Common myeloid progenitor, CD34-positive (primary cell): ENCODE measurements at regions not wholly inside any gene's neighbourhood (a gene's known extent, or its start where the extent isn't known, plus 50 kb on each side); places are given as distances from the start of the nearest gene placed in this dataset.

Experiments
- CTCF ChIA-PET: fragments of 350-600 bp; sonication (Branson Sonifier 250); formaldehyde crosslinking; loops from one replicate; lab custom pipeline; 2021; ENCODE audit warnings: antibody characterized with exemption; lab: Charles Lee
- POLR2A ChIA-PET: fragments of 350-600 bp; sonication (Branson Sonifier 250); formaldehyde crosslinking; loops from one replicate; lab custom pipeline; 2021; ENCODE audit warnings: antibody characterized with exemption; lab: Charles Lee
- DNase-seq, 3 donors: peaks; one replicate each; pipeline versions ENCODE4 v3.0.0 to v3.0.0-alpha.2; 2013
- H3K27ac ChIP-seq, 2 experiments: 1 replicate in 1 of 2; 2 replicates in 1 of 2; pipeline ENCODE4 v1.7.0; 2013; ENCODE audit warnings: inconsistent platforms in 2 of 2, low read length in 2 of 2, mild to moderate bottlenecking in 2 of 2, low read depth in 1 of 2, moderate library complexity in 1 of 2; ENCODE audit not compliant: severe bottlenecking in 2 of 2, insufficient read depth in 1 of 2, poor library complexity in 1 of 2
- H3K27me3 ChIP-seq, 5 experiments: replicated peaks in 2 of 5; 1 replicate in 3 of 5; 2 replicates in 2 of 5; pipeline versions ENCODE4 v1.6.1 to v1.7.0; 2013; ENCODE audit warnings: low read length in 4 of 5, mild to moderate bottlenecking in 2 of 5, moderate library complexity in 2 of 5, inconsistent platforms in 1 of 5; ENCODE audit not compliant: insufficient read depth in 5 of 5, control insufficient read depth in 4 of 5
- H3K36me3 ChIP-seq, 4 experiments: 1 replicate in 2 of 4; 2 replicates in 2 of 4; pipeline versions ENCODE4 v1.6.1 to v1.7.0; 2013; ENCODE audit warnings: low read length in 3 of 4, control low read depth in 1 of 4, mild to moderate bottlenecking in 1 of 4; ENCODE audit not compliant: control insufficient read depth in 4 of 4, insufficient read depth in 4 of 4
- H3K4me1 ChIP-seq, 4 experiments: 1 replicate in 3 of 4; 2 replicates in 1 of 4; pipeline versions ENCODE4 v1.6.1 to v1.7.1; 2013; ENCODE audit warnings: low read length in 3 of 4, mild to moderate bottlenecking in 3 of 4, control low read depth in 1 of 4, inconsistent platforms in 1 of 4, moderate library complexity in 1 of 4; ENCODE audit not compliant: control insufficient read depth in 4 of 4, insufficient read depth in 4 of 4; ENCODE audit errors: control extremely low read depth in 1 of 4
- H3K4me3 ChIP-seq, 7 experiments: 1 replicate in 4 of 7; 2 replicates in 3 of 7; pipeline versions ENCODE4 v1.5.1 to v1.7.0; 2013; ENCODE audit warnings: mild to moderate bottlenecking in 7 of 7, low read length in 6 of 7, moderate library complexity in 6 of 7, inconsistent platforms in 2 of 7, low read depth in 2 of 7, control low read depth in 1 of 7; ENCODE audit not compliant: insufficient read depth in 4 of 7, control insufficient read depth in 1 of 7; ENCODE audit errors: extremely low read depth in 1 of 7
- H3K9me3 ChIP-seq, 5 experiments: 1 replicate in 4 of 5; 2 replicates in 1 of 5; pipeline versions ENCODE4 v1.6.1 to v1.7.1; 2013; ENCODE audit warnings: low read length in 4 of 5, mild to moderate bottlenecking in 2 of 5, inconsistent platforms in 1 of 5, low read depth in 1 of 5, moderate library complexity in 1 of 5; ENCODE audit not compliant: control insufficient read depth in 4 of 5, insufficient read depth in 2 of 5; ENCODE audit errors: control extremely low read depth in 1 of 5
- WGBS: methylation state at CpG from one replicate; pipeline ENCODE4 v1.1.5; 2013; ENCODE audit not compliant: insufficient coverage; 5-methylcytosine and 5-hydroxymethylcytosine counted together

DNA sequence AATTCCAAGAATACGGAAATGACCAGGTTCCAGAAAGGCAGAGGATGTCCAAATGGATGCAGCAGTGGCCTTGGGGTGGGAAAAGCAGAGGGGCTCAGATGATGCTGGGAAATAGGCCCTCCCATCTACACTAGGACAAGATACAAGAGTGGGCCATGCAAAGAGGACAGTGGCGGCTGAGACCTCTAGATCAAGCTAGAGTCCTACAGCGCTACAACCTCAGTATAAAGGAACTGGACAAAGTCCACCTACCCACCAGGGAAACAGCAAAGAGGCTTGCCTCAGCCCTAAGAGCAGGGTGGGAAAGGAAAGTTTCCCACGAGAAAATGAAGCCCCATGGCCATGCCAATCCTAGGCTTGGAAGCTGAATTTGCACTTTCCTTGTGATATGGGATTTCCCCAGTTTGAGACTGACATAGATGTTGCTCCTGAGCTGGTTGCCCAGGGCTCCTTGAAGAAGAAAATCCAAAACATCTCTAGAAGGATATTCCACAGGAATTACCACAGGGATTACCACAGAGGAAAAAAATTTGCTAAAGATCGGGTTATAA lies 282.2 kb downstream of the MREG start:
- CTCF ChIA-PET: interaction anchor here (0.6 to 1.5 kb wide), 2 partner anchors 9 to 1796 kb away, joined by 3 to 4 read pairs; no protein-coding TSS in a partner anchor
- DNase-seq: no peak
- H3K27ac ChIP-seq: no peak overlapping the region

DNA sequence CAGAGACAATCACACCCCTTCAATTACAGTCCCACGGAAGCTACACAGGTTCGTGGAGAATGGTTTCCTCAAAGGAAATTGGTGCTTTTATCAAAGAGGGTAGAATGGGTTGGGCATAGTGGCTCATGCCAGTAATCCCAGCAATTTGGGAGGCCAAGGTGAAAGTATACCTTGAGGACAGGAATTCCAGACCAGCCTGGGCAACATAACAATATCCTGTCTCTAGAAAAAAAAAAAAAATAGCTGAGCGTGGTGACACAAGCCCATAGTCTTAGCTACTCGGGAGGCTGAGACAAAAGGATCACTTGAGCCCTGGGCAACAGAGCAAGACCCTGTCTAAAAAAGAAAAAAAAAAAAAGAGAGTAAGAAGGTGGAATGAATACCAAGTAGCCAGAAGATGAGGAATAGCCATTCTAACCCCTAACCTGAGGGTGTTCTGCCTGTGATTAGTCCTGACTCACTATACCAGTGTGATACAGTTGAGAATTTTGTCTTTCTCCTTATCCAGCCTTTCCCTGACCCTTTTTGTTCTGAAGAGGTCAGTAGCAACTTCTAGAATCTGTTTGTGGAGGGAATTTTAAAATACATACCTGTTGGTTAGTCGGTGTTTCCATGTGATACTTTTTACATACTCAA lies 283.2 kb downstream of the MREG start:
- 100% methylated on average over 1 of the region's 5 CpGs for WGBS
- Histone ChIP-seq H3K36me3 (no peaks in the 10 kb centered on the region), H3K4me1 (peaks cover 6 to 16% (median 14%) of the 10 kb centered on the region in 4 experiments), H3K9me3 (peaks cover 0 to 1% (median 0%) of the 10 kb centered on the region in 5 experiments), H3K27ac (no peak overlapping the region), H3K27me3 (no peaks in the 10 kb centered on the region), H3K4me3 (no peak overlapping the region)
- CTCF ChIA-PET: interaction anchor here (0.6 to 1.2 kb wide), 3 partner anchors 14 to 184 kb away, joined by 3 read pairs; no protein-coding TSS in a partner anchor
- POLR2A ChIA-PET: no interaction called here
- no peak for DNase-seq

More for the DNA sequence above, 282.2 kb downstream of the MREG start:
- Histone ChIP-seq H3K36me3 (no peaks in the 10 kb centered on the region), H3K4me1 (peaks cover 6 to 16% (median 14%) of the 10 kb centered on the region in 4 experiments), H3K4me3 (no peak overlapping the region), H3K9me3 (peaks cover 0 to 1% (median 0%) of the 10 kb centered on the region in 5 experiments), H3K27me3 (no peaks in the 10 kb centered on the region)
- WGBS: 100% methylated on average over 1 of the region's 5 CpGs
- POLR2A ChIA-PET: no interaction called here

DNA sequence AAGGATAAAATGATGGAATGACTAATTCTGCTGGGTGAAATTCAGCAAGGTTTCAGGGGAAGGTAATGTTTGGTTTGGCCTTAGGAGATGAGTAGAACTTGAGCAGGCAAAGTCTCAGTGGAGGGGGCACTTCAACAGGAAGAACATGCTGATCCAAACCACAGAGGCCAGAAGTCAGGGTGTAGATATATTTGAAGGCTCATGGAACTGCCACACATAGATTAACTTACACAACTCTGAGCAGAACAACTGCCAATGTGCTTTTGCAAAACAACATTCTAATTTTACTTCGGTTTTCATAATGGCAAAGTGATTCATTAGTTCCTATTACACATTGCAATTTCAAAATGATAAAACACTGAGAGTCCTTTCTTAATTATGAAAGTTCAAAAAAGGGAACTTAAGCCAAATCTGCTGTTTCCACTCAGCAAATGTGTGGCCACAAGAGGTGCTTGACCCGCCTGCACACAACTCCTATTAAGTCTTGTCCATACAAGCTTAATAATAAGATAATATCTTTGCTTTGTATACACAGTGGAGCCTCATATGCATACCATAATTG lies 284.8 kb downstream of the MREG start:
- CTCF ChIA-PET: interaction anchor here (1.2 kb wide), 1 partner anchor 62 kb away, joined by 4 read pairs; no protein-coding TSS in a partner anchor
- H3K9me3 ChIP-seq: peaks cover 0 to 1% (median 0%) of the 10 kb centered on the region in 5 experiments
- no peak overlapping the region for H3K27ac ChIP-seq
- H3K4me3 ChIP-seq: no peak overlapping the region
- no CpG with 5 or more reads among the region's 2 CpGs for WGBS
- peaks cover 6 to 16% (median 14%) of the 10 kb centered on the region in 4 experiments for H3K4me1 ChIP-seq
- DNase-seq: peak; percentile 20 to 90 (median 81)
- no peaks in the 10 kb centered on the region for H3K36me3 ChIP-seq
- no peaks in the 10 kb centered on the region for H3K27me3 ChIP-seq
- POLR2A ChIA-PET: no interaction called here

DNA sequence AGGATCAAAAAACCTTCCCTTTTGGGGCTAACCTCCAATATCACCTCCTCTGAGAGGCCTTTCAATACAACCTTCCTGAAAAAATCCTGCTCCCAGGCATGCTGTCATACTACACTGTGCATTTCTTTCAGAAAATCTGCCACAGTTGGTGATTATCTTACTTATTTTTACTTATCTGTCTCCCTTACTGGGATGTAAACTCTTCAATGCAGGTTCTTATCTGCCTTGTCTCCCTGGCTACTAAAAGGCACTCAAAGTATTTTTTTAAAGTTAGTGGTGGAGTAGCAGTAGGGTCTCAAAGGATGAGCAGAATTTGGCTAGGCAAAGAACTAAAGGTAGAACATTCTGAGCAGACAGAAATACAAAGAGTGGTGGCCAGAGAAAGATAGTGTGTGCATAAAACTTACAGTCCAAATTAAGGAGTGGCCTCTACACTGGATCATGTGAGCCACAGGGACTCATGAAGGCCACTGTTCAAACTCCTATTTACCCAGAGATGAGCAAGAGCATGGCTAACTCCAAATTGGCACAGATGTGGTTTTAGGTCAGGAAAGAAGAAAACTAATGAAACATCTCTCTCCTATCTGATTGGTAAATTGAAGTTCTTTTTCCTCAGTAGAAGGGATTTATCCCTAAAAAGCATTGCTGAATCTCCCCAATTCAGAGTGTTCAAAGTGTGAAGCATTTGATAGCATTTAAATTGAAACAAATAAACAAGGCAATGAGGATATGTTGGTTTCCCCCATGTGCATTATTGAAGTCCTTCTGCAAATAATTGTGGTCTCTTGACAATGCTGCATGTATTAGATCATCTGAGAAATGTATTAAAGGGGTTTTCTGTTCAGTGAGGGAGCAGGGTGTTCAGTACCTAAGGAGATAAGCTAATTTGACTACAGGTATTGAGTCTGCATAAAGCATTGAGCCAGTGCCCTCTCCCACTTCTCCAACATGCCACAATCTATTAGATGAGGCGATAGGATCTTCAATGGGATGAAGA lies 285.5 kb downstream of the MREG start:
- no peaks in the 10 kb centered on the region for H3K9me3 ChIP-seq
- H3K4me1 ChIP-seq: peaks cover 6 to 16% (median 14%) of the 10 kb centered on the region in 4 experiments
- no peak overlapping the region for H3K27ac ChIP-seq
- DNase-seq: peak in 2 of 3 donors; percentile 13 to 30
- no peak overlapping the region for H3K4me3 ChIP-seq
- no peaks in the 10 kb centered on the region for H3K27me3 ChIP-seq
- no peaks in the 10 kb centered on the region for H3K36me3 ChIP-seq
- ChIA-PET CTCF (interaction anchor here (1.2 kb wide), 1 partner anchor 62 kb away, joined by 4 read pairs; no protein-coding TSS in a partner anchor), POLR2A (no interaction called here)
- WGBS: 100% methylated on average over 1 of the region's 1 CpG

DNA sequence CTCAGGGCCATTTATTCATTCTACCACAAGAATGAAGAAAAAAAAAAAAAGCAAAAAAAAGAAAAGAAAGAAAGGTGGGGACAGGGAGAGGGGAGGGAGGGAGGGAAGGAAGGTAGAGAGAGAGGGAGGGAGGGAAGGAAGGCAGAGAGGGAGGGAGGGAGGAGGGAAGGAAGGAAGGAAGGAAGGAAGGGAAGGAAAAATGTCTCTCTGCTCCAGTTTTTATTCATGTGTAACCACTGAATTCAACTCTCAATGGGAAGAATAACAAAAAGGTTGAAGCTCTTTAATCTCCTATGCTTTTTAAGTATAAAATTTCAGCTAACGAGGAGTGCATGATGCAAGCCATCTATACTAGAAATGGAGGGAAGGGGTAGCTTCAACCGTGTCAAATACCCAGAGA lies 287.3 kb downstream of the MREG start:
- peaks cover 6 to 16% (median 14%) of the 10 kb centered on the region in 4 experiments for H3K4me1 ChIP-seq
- POLR2A ChIA-PET: no interaction called here
- no peak overlapping the region for H3K4me3 ChIP-seq
- no peak for DNase-seq
- H3K27me3 ChIP-seq: no peaks in the 10 kb centered on the region
- no peaks in the 10 kb centered on the region for H3K9me3 ChIP-seq
- no peaks in the 10 kb centered on the region for H3K36me3 ChIP-seq
- H3K27ac ChIP-seq: no peak overlapping the region
- no CpG with 5 or more reads among the region's 2 CpGs for WGBS
- CTCF ChIA-PET: no interaction called here

DNA sequence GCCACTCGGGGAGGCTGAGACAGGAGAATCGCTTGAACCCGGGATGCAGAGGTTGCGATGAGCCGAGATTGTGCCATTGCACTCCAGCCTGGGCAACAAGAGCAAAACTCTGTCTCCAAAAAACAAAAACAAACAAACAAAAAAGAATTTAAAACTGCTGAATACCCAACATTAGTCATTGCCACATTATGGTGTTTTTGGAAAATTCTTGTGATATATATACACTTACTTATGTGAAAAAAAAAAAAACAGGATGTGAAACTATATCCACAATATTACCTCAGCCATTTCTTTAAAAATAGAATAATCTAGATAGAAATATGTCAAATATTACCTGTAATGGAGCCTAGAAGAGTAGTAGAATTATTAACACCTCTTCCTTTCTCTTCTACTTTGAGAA lies 288.3 kb upstream of the FN1 start:
- 100% methylated on average over 4 of the region's 5 CpGs for WGBS
- Histone ChIP-seq H3K27me3 (no peaks in the 10 kb centered on the region), H3K4me1 (peaks cover 5 to 15% (median 13%) of the 10 kb centered on the region in 4 experiments), H3K27ac (no peak overlapping the region), H3K36me3 (no peaks in the 10 kb centered on the region), H3K9me3 (no peaks in the 10 kb centered on the region), H3K4me3 (no peak overlapping the region)
- ChIA-PET POLR2A (no interaction called here), CTCF (no interaction called here)
- no peak for DNase-seq
